Dermis blood vessel endothelial cell (primary cell): ENCODE measurements at regions not wholly inside any gene's neighbourhood (a gene's known extent, or its start where the extent isn't known, plus 50 kb on each side); places are given as distances from the start of the nearest gene placed in this dataset.
A peak's percentile ranks its signal among the peaks of the same experiment; 100 is the strongest.
"Not testable (repeated sequence)": the region's sequence is repeated elsewhere in the genome, so short reads cannot be mapped to it uniquely, and the experiment has no call there.

Experiments
- DNase-seq: peaks from one replicate; pipeline ENCODE4 v3.0.0; 2010

DNA sequence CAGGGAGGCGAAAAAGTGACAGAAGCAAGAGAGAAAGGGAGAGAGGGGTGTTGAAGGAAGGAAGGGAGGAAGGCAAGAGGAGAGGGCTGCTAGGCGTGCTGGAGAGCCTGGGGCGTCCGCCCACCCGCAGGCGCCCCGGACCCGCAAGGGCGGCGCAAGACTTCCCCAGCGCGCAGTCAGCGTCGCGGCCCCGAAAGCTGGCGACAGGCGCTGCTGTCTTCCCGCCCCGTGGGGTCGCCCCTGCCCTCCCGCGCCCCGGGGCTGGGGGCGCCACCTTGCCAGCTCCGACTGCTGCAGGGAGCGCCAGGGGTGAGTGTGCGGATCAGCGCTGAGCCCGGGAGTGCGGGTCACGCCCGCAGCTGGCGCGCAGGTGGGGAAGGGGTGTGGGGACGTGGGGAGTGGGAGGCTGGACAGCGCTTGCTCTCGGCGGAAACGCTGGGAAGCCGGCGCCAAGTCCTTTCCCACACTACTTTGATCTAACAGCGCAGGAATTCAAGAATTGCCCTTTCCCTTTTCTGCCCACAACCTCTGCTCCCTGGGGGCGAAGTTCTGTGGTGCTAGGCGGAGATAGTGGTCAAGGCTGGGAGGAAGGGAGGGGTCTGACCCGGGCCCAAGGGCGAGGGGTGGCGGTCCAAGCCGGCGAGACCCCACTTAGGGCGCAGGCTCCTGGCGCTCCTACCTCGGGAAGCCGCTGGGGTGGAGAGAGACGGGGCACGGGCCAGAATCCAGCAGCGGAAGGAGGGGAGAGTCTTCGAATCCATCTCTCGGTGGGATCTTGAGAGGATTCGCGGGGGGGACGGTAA, 266.1 kb downstream of the CGGBP1 start, which contains the start of gene HTR1F:
Gene HTR1F (plus strand): TSS at position 173 of the 803 bp plus-strand sequence.
- DNase-seq = no peak

DNA sequence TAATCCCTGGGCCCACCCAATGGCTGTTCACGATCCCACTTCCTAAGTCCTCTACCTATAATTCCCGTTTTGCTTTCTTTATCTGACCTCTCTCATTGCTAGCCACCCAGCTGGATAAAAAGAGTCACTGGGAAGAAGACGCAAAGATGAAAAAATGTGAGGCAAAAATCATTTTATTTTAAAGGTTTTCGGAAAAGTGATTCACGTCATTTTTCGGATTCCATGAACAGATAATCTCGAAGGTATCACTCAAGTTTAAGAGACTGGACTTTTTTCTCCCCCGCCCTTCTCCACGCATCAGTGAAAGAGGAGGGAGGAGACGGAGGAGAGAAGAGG, 266.6 kb downstream of the CGGBP1 start:
- no peak for DNase-seq

DNA sequence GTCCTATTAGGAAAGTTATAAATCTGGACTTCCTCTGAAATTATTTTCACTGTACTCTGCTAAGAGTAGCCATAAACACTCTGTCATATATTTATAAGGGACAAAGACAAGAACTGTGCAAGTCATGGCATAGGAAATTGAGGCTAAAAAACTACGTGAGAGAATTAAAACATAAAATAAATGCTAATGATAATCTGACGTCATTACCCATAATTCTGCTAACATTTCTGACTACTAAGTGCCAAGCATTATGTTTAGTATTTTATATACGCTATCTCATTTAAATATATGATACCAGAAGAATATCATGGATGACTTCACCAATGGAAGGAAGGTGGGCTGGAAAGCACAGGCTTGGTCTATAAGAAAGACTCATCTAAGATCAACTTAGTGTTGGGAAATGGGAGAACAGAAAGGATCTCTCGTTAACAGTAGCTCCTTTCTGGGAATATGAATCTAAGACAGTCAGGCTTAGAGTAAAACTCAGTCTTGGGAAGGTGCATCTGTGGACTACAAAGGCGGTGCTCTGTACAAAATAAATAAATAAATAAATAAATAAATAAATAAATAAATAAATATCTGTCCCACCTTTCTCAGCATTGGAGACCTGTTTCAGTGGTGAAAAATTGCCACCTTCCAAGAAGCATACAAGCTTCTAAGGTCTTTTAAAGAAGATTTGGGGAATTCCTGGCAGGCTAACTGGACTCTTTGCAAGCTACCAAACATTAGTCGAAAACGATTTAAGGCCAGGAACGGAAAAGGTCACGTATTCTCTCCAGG, 267.4 kb downstream of the CGGBP1 start:
- no peak for DNase-seq

DNA sequence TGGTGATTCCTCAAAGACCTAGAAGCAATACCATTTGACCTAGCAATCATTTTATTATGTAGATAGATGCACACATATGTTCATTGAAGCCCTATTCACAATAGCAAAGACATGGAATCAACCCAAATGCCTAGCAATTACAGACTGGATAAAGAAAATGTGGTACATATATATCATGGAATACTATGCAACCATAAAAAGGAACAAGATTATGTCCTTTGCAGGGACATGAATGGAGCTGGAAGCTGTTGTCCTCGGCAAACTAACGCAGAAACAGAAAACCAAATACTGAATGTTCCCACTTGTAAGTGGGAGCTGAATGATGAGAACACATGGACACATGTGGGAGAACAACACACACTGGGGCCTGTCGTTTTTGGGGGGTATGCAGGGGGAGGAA, 269.8 kb downstream of the CGGBP1 start:
- DNase-seq = not testable (repeated sequence)

DNA sequence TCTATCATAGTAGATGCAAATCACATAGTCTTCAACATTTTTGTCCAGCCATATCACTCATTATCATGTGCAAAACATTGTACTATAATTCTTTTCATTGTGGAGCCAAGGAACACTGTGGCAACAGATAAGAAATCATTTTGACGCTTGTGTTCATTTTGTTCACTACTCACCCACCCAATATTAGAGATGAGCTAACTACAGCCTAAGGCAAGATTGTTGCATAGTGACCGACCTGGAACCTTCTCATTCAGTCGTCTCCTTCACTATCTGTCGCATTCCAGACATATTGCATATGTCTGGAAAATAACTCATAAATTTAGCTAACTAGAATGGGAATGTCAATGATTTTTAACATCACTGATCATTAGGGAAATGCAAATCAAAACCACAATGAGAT, 270.3 kb downstream of the CGGBP1 start:
- no peak for DNase-seq

DNA sequence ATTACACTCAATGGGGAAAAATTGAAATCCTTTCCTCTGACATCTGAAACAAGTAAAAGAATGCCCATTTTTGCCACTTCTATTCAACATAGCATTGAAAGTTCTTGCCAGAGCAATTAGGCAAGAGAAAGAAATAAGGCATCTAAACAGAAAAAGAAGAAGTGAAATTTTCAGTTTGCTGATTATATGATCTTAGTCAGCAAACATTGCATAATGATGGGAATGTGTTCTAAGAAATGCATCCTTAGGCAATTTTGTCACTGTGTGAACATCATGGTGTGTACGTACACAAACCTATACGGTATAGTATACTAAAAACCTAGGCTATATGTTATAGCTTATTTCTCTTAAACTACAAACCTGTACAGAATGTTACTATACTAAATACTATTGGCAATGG, 278.0 kb downstream of the CGGBP1 start:
- no peak for DNase-seq

DNA sequence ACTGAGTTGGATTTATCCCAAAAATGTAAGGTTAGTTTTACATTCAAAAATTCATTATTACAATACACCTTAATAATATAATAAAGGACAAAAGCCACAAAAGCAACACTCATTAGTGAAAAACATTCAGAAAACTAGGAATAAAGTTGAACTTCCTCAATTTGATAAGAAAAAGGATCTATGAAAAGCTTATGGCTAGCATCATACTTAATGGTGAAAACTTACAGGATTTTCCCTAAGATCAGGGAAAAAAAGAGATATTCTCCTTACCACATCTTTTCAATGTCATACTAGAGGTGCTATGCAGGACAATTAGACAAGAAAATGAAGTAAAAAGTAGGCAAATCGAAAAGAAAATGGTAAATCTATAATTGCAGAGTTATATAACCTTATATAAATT, 279.9 kb downstream of the CGGBP1 start:
- DNase-seq = no peak

DNA sequence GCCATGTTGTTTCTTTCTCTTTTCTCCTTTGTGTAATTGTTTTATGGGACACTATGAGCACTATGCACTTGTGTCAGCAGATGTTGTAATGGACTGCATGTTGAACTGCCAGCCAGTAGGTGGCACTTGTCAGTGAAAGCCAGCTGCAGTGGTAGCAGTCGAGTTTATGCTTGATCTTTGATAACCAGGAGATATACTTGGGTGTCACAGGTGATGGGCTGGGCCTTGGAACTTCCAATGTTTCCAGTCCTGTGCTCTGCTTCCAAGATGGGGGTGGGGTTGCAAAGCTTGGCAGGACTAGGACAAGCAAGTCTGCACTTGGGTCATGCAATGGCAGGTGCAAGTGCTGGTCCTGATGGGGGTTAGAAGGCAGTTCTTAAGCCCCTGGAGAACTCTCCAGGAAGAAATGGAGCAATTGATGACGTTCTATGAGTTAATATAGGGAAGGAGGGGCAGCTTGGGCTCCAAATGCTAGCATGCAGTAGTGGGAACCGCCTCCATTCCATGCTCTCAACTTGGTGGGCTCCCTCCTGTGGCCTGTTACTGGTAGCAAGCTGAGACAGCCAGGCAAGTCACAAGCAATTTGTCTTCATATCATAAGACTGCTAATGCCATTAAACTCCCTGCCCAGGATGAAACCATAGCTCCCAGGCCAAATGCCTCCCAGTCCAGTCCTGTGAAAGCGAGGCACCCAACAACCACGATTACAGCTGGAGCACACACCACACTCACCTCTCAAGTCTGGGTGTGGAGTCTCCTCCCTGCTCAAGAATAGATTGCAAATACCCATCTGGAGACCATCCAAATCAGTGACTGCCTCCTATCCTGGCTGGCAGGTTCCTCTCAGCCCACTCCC, 287.2 kb downstream of the CGGBP1 start:
- DNase-seq = peak; percentile 48

DNA sequence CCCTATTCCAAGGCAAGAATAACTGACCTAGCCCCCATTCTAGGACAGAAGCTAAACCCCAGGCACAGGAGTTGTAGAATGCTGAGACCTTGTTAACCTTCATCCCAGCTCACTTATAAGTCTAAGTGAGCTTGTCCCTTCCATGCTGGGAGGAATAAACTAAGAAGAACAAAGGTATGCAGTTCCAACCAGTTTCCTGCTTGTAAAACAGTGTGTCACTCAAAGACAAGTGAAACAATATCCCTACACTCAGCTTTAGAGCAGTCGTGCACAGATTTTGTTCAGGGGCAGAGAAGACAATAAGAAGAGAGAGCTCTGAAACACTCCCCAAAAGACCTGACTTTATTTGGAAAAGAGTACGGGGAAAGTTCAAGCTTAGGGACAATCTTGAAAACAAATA, 292.1 kb downstream of the CGGBP1 start:
- no peak for DNase-seq

DNA sequence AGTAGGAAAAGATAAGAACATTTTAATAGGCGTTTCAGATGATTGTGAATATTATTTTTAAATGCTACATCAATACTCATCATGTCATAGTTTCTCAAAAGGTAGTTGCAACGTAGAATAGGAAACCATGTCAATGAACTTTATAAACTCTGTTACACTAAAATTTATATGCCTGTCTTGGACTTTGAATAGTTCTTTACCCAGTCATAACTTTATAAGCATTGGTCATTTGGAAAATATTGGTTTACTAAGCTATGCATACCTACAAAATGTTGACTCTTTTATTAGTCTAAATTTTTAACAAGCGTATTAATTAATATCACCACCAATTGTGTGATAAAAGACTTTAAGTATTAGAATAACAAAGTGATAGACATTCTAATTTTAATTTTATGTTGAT, 293.5 kb downstream of the CGGBP1 start:
- no peak for DNase-seq

DNA sequence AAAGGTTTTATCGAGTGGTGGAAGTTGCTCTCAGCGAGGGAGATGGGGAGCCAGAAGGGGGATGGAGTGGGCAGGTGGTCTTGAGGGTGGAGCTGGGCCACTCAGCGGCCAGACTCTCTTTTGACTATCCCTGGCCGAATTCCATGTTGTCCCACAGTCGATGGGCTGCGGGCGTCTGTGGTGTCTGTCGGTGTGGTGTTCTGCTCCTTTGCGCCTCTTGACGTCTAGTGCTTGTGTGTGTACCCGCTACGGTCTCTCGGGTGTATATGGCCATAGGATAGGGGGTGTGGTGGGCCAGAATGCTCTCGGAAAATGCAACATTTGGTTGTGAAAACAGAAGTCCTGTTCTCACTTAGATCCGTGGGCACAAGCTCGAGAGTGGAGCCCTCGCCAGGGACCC, 297.0 kb downstream of the CGGBP1 start:
- no peak for DNase-seq

DNA sequence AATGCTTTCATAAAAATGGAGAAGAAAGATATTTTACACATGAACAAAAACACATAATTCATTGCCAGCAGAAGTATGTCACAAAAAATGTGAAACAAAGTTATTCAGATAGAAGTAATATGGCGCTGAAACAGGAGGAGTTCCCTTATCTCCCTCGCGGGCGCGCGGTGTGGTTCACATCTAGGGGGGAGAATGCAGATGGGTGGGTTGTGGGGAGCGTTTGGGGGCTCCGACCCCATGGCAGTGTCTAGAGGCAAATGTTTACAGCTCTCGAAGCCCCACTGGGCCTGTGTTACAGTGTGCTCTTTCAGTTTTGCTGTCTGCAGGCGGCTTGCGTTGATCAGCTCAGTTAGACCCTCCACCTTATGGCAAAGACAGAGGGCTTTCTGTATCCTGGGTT, 297.5 kb downstream of the CGGBP1 start:
- DNase-seq = no peak

DNA sequence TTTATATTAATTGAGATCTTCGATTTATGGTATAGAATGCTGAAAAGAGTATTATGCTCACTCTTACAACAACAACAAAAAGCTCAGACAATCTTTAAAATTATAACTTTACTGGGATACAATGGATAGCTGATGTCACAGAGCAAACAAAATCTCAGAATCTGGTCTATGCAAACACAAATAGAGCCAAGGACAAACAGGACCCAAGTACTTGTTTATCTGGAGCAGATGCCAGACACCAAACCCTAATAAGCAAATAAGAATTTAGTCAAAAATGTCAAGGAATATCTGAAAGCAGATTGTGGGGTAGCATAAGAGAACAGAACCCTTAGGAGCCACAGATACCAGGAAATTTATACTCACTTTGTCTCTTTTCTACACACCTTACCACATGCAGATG, 302.2 kb downstream of the CGGBP1 start:
- no peak for DNase-seq

DNA sequence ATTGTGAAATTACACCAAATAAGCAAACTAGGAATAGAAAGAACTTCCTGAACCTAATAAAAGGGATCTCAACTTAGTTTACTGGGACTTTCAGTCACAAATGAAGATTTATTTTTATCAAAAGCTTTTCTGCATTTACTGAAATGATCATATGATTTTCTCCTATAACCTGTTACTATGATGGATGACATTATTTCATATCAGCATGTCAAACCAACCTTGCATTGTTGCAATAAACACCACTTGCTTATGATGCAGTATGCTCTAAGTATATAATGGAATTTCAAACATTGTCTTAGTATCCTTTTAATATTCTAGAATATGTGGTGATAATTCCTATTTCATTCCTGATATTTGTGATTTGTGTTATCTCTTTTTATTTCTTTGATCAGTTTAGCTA, 303.0 kb downstream of the CGGBP1 start:
- no peak for DNase-seq

DNA sequence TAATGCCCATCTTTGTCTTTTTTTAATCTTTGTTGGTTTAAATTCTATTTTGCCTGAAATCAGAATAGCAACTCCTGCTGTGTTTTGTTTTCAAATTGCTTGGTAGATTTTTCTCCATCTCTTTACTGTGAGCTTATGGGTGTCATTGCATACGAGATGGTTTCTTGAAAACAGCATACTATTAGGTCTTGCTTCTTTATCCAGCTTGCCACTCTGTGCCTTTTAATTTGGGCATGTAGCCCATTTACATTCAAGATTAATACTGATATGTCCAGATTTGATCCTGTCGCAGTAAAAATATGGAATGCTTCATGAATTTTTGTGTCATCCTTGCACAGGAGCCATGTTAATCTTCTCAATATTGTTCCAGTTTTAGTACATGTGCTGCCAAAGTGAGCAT, 316.6 kb downstream of the CGGBP1 start:
- DNase-seq = no peak

DNA sequence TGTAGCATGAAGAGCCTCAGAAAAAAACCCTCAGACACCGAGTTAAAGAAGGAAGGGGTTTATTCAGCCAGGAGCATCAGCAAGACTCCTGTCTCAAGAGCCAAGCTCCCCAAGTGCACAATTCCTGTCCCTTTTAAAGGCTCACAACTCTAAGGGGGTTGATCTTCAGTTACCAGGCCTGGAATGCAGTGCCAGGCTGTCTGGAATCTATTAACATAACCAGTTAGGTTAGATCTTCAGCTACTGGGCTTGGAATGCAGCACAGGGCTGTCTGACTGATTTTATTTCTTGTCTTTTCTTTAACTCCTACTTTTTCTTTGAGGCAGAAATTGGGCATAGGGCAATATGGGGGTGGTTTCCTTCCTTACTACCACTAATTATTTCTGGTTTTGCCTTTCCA, 317.9 kb downstream of the CGGBP1 start:
- not testable (repeated sequence) for DNase-seq

DNA sequence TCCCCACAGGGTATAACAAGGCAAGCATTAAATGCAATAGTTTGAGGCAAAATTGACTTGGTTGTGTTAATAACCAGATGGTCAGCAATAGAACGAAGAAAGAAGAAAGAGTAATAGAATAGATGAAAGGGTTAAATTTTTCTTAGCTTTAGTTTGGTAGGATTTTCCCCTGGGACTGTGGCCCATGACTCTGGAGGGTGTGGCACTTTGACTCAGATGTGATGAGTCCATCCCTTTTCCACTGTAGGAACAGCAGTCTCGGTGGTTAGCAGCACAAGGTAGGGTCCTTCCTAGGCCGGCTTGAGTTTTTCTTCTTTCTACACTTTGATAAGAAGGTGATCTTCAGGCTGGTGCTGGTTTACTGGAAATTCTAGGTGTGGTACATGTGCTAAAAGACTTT, 321.0 kb downstream of the CGGBP1 start:
- DNase-seq = not testable (repeated sequence)

DNA sequence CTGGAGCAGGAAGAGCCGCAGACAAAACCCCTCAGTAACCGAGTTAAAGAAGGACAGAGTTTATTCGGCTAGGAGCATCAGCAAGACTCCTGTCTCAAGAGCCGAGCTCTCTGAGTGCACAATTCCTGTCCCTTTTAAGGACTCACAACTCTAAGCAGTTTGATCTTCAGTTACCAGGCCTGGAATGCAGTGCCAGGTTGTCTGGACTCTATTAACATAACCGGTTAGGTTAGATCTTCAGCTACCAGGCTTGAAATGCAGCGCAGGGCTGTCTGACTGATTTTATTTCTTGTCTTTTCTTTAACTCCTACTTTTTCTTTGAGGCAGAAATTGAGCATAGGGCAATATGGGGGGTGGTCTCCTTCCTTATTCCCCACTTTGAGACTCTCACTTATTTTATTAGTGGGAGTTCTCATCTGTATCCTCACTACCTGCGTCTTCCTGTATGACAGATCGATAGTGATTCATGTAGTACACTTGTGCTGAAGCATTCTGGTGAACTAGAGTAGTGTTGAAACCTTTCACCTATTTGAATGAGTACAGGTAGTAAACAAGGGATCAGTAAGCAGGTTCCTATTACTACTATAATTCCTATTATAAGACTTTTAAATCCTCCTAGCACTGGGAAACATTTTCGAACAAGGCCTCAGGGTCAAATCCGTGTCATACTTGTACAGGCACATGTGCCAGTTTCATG, 325.0 kb downstream of the CGGBP1 start:
- no peak for DNase-seq

DNA sequence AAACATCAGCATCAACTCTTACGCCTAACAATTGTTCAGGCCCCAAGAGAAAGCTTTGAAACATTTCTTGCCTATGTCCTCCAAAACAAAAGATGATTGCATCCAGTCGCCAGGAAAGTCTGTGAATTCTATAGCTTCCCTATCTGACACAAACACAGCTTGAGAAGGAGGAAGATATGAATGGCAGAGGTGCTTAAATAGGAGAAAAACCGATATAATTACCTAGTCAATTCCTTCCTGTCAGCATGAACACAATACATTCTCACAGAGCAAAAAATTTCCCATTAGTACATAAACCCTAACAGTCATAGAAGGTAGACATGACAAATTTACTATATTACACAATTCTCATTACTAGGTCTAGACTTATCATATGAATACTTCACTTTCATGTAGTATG, 326.5 kb downstream of the CGGBP1 start:
- no peak for DNase-seq

DNA sequence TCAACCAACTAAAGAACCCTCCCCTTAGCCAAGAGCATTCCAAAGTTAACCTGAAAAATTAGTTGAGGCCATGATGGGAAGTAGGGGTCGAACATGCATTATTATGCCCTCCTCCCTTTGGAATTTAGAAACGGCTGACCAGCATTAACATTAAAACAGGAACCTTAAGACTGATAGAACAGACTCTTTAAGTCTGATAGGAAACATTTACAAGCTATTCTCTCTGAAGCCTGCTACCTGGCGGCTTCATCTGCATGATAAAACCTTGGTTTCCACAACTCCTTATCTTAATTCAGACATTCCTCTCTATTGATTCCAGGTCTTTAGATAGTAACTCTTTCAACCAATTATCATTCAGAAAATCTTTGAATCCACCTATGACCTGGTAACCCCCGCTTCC, 331.0 kb downstream of the CGGBP1 start:
- no peak for DNase-seq

DNA sequence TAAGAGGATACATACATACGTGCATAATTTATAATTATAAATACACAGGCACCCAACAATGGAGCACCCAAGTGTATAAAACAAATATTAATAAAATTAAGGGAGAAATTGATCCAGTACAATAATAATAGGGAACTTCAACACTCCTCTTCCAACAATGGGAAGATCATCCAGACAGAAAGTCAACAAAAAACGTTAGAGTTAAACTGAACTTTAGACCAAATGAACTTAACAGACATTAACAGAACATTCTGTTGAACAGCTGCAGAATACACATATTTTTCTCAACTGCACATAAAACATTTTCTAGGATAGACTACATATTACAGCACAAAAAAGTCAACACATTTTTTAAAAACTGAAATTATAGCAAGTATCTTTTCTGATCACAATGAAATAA, 339.7 kb downstream of the CGGBP1 start:
- no peak for DNase-seq

DNA sequence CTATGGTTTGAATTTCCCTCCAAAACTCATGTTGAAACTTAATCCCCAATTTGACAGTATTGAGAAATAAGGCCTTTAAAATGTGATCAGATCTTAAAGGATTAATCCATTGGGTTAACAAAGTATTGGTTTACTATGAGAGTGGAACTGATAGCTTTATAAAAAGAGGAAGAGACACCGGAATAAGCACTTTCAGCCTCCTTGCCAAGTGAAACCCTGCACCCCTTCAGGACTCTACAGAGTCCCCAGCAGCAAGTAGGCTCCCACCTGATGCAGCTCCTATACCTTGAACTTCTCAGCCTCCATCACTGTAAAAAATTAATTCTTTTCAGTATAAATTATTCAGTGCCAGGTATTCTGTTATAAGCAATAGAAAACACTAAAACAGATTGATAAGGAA, 348.3 kb downstream of the CGGBP1 start:
- no peak for DNase-seq

DNA sequence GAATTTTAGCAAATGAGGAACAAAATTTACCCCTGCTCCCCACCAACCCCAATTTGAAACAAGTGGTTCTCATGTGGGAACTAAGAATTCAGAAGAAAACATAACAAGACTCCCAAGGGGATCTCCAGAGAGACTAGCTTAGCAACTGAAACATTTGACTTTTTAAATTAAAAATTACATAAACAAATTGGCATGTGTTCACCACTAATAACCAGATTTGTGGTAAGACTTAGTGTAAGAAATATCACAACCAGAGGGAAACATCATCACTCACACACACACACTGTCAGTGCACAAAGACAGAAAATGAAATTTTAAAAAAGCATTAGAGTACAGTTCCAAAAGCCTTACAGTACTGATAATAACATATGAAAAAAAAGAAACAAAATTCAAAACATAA, 348.8 kb downstream of the CGGBP1 start:
- DNase-seq = no peak
